Uterus (tissue), 2 donors: ENCODE measurements at regions not wholly inside any gene's neighbourhood (a gene's known extent, or its start where the extent isn't known, plus 50 kb on each side); places are given as distances from the start of the nearest gene placed in this dataset.

ENCODE experiments used
- CTCF ChIP-seq, 4 experiments: fragments of 200-600 bp in 2 of 4; fragments of 450-650 bp in 2 of 4; sonication (generic) in 2 of 4; IDR thresholded peaks; one replicate each; pipeline ENCODE4 v1.5.1; 2016 to 2019; ENCODE audit warnings: antibody characterized with exemption in 4 of 4, mild to moderate bottlenecking in 2 of 4, moderate library complexity in 1 of 4
- POLR2A ChIP-seq, 2 donors: fragments of 450-650 bp; IDR thresholded peaks; one replicate each; pipeline ENCODE4 v1.6.1; 2016; ENCODE audit warnings: antibody characterized with exemption in 2 of 2, mild to moderate bottlenecking in 1 of 2, moderate library complexity in 1 of 2

GRCh38 chrX:104315555-104315954 lies 60.8 kb upstream of the ESX1 start:
- no peak for TF ChIP-seq CTCF (IDR thresholded peaks at IDR 0.05)
- no peak for TF ChIP-seq POLR2A (IDR thresholded peaks at IDR 0.05)
